ENCODE measurements at regions not wholly inside any gene's neighbourhood (a gene's known extent, or its start where the extent isn't known, plus 50 kb on each side); places are given as distances from the start of the nearest gene placed in this dataset.

DNA sequence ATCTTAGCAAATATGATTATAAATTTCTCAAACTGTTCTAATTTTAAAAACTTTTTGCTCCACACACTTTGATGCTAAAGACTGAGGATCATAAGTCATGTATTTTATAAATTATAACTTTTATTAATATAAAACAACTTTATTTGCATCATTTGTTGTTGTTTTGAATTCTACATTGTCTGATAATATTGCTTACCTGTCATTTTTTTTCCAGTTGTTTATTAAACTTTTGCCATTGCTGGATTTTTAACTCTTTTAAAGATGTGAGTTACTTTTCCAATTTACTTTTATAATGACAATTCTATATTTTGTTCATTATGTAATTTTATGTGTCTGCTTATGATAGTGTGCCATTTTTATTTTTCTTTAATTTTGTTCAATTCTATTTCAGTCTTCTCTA is 2071.2 kb upstream of the C9orf72 start:
- BruUV-seq (replicated peaks), result no TSS peak
- ChIA-PET POLR2A (no interaction called here), CTCF (no interaction called here)
- no peaks in the 10 kb centered on the region for H3K36me3 ChIP-seq (ENCODE audit: control insufficient read depth, insufficient read depth, low read length)
- Mint-ChIP-seq H3K4me3 (ENCODE audit: unreplicated experiment) (no peak overlapping the region), H3K27me3 (ENCODE audit: insufficient read depth, unreplicated experiment) (no peaks in the 10 kb centered on the region), H3K27ac (ENCODE audit: unreplicated experiment) (no peak overlapping the region), H3K9me3 (ENCODE audit: unreplicated experiment) (no peaks in the 10 kb centered on the region), H3K4me1 (ENCODE audit: low read depth, unreplicated experiment) (no peaks in the 10 kb centered on the region), H3K36me3 (ENCODE audit: insufficient read depth, unreplicated experiment) (no peaks in the 10 kb centered on the region)
- intact Hi-C loops (cut with micrococcal nuclease; ENCODE audit: unreplicated experiment), result no loop called here
- TF ChIP-seq, protein P1, sequence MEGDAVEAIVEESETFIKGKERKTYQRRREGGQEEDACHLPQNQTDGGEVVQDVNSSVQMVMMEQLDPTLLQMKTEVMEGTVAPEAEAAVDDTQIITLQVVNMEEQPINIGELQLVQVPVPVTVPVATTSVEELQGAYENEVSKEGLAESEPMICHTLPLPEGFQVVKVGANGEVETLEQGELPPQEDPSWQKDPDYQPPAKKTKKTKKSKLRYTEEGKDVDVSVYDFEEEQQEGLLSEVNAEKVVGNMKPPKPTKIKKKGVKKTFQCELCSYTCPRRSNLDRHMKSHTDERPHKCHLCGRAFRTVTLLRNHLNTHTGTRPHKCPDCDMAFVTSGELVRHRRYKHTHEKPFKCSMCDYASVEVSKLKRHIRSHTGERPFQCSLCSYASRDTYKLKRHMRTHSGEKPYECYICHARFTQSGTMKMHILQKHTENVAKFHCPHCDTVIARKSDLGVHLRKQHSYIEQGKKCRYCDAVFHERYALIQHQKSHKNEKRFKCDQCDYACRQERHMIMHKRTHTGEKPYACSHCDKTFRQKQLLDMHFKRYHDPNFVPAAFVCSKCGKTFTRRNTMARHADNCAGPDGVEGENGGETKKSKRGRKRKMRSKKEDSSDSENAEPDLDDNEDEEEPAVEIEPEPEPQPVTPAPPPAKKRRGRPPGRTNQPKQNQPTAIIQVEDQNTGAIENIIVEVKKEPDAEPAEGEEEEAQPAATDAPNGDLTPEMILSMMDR (IDR thresholded peaks at IDR 0.05; ENCODE audit: insufficient read depth in 1 of 2, low read depth in 1 of 2, low read length in 1 of 2, severe bottlenecking in 1 of 2, unreplicated experiment in 1 of 2), result no peak
- H3K4me3 ChIP-seq (ENCODE audit: low read depth, low read length), result no peak overlapping the region
- no peaks in the 10 kb centered on the region for H3K9me3 ChIP-seq
- H3K4me1 ChIP-seq, result no peaks in the 10 kb centered on the region
- DNase-seq, result no peak
- H3K27me3 ChIP-seq (replicated peaks; ENCODE audit: control insufficient read depth, insufficient read depth, low read length), result no peaks in the 10 kb centered on the region

DNA sequence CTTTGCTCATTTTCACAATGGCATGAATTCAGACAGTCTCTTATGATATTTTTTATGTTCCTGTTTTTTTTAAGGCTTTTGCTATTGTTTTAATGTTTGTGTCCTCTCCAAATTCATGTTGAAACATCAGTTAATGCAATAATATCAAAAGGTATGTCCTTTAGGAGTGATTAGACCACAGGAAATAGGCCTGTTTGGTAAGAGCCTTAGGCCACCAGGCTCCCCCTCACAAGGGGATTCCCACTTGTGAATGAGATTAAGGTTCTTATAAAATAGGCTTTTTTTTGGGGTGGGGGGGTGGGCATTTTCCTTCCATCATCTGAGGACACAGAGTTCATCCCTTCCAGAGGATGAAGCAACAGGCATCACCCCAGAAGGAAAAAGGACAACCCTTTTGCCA is 2074.2 kb upstream of the C9orf72 start:
- Mint-ChIP-seq H3K4me1 (ENCODE audit: low read depth, unreplicated experiment) (no peaks in the 10 kb centered on the region), H3K36me3 (ENCODE audit: insufficient read depth, unreplicated experiment) (no peaks in the 10 kb centered on the region), H3K4me3 (ENCODE audit: unreplicated experiment) (no peak overlapping the region), H3K27ac (ENCODE audit: unreplicated experiment) (no peak overlapping the region), H3K27me3 (ENCODE audit: insufficient read depth, unreplicated experiment) (no peaks in the 10 kb centered on the region), H3K9me3 (ENCODE audit: unreplicated experiment) (no peaks in the 10 kb centered on the region)
- Histone ChIP-seq H3K27me3 (replicated peaks; ENCODE audit: control insufficient read depth, insufficient read depth, low read length) (no peaks in the 10 kb centered on the region), H3K36me3 (ENCODE audit: control insufficient read depth, insufficient read depth, low read length) (no peaks in the 10 kb centered on the region), H3K9me3 (no peaks in the 10 kb centered on the region), H3K4me3 (ENCODE audit: low read depth, low read length) (no peak overlapping the region), H3K4me1 (no peaks in the 10 kb centered on the region)
- TF ChIP-seq, protein P1 (IDR thresholded peaks at IDR 0.05; ENCODE audit: insufficient read depth in 1 of 2, low read depth in 1 of 2, low read length in 1 of 2, severe bottlenecking in 1 of 2, unreplicated experiment in 1 of 2), result no peak
- intact Hi-C loops (cut with micrococcal nuclease; ENCODE audit: unreplicated experiment), result no loop called here
- no TSS peak for BruUV-seq (replicated peaks)
- no peak for DNase-seq
- ChIA-PET CTCF (no interaction called here), POLR2A (no interaction called here)

DNA sequence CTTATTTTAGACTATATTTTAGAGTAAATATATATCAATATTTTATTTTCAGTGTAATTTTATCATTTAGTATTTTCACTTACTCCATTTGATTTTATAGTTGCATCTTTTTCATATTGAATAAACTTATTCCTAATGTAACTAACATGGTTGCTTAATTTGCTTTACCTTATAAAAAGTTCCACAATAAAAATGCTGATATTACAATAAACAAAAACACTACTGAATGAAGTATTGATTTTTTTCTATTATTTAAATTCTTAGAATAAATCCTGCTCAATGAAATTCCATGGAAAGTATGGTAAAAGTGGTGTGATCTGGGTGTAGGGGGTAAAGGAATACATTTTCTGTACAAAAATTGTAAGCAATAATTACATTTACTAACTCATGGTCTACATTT is 2074.9 kb upstream of the C9orf72 start:
- Mint-ChIP-seq H3K4me3 (ENCODE audit: unreplicated experiment) (no peak overlapping the region), H3K9me3 (ENCODE audit: unreplicated experiment) (no peaks in the 10 kb centered on the region), H3K27me3 (ENCODE audit: insufficient read depth, unreplicated experiment) (no peaks in the 10 kb centered on the region), H3K4me1 (ENCODE audit: low read depth, unreplicated experiment) (no peaks in the 10 kb centered on the region), H3K36me3 (ENCODE audit: insufficient read depth, unreplicated experiment) (no peaks in the 10 kb centered on the region), H3K27ac (ENCODE audit: unreplicated experiment) (no peak overlapping the region)
- TF ChIP-seq, protein P1 (IDR thresholded peaks at IDR 0.05; ENCODE audit: insufficient read depth in 1 of 2, low read depth in 1 of 2, low read length in 1 of 2, severe bottlenecking in 1 of 2, unreplicated experiment in 1 of 2), result no peak
- no peaks in the 10 kb centered on the region for H3K4me1 ChIP-seq
- DNase-seq, result no peak
- ChIA-PET POLR2A (no interaction called here), CTCF (no interaction called here)
- H3K4me3 ChIP-seq (ENCODE audit: low read depth, low read length), result no peak overlapping the region
- H3K9me3 ChIP-seq, result no peaks in the 10 kb centered on the region
- intact Hi-C loops (cut with micrococcal nuclease; ENCODE audit: unreplicated experiment), result no loop called here
- H3K36me3 ChIP-seq (ENCODE audit: control insufficient read depth, insufficient read depth, low read length), result no peaks in the 10 kb centered on the region
- no TSS peak for BruUV-seq (replicated peaks)
- no peaks in the 10 kb centered on the region for H3K27me3 ChIP-seq (replicated peaks; ENCODE audit: control insufficient read depth, insufficient read depth, low read length)
